HepG2 (cell line): ENCODE measurements at regions not wholly inside any gene's neighbourhood (a gene's known extent, or its start where the extent isn't known, plus 50 kb on each side); places are given as distances from the start of the nearest gene placed in this dataset.

ENCODE experiments used
- CREB1 ChIP-seq, 2 experiments: fragments of 450-650 bp in 1 of 2; IDR thresholded peaks; 2 replicates each; pipeline ENCODE4 v1.6.1; 2016 to 2017; ENCODE audit warnings: control low read depth in 1 of 2, mild to moderate bottlenecking in 1 of 2, missing compliant biosample characterization in 1 of 2, missing genetic modification characterization in 1 of 2
- KDM6A ChIP-seq: IDR thresholded peaks from 2 replicates; pipeline ENCODE4 v1.6.1; 2016; ENCODE audit warnings: low read depth
- RARA ChIP-seq: IDR thresholded peaks from 2 replicates; pipeline ENCODE4 v1.6.1; 2016; ENCODE audit warnings: missing genetic modification reagents, missing compliant biosample characterization
- ZNF143 ChIP-seq: sonication (generic); formaldehyde crosslinking; IDR thresholded peaks from 2 replicates; pipeline ENCODE4 v1.4.0; 2020; ENCODE audit warnings: missing genetic modification reagents
- ZNF30 ChIP-seq: sonication (generic); formaldehyde crosslinking; IDR thresholded peaks from 2 replicates; pipeline ENCODE4 v1.5.0; 2020; ENCODE audit warnings: mild to moderate bottlenecking, missing genetic modification reagents
- ZNF331 ChIP-seq: sonication (generic); formaldehyde crosslinking; IDR thresholded peaks from 2 replicates; pipeline ENCODE4 v1.4.0; 2020; ENCODE audit warnings: missing genetic modification reagents
- ZNF552 ChIP-seq: sonication (generic); formaldehyde crosslinking; IDR thresholded peaks from 2 replicates; pipeline ENCODE4 v1.9.0; 2022; ENCODE audit warnings: missing genetic modification reagents, mild to moderate bottlenecking, borderline replicate concordance
- ZNF589 ChIP-seq: sonication (generic); formaldehyde crosslinking; conservative IDR thresholded peaks from 2 replicates; pipeline ENCODE4 v1.8.0; 2022; ENCODE audit warnings: mild to moderate bottlenecking, moderate library complexity, missing genetic modification reagents
- TF ChIP-seq, protein P1 (sequence below): sonication (generic); formaldehyde crosslinking; IDR thresholded peaks from 2 replicates; pipeline ENCODE4 v1.4.0; 2020; ENCODE audit warnings: missing genetic modification reagents, borderline replicate concordance
- TF ChIP-seq, protein P2 (sequence below): sonication (generic); formaldehyde crosslinking; IDR thresholded peaks from 2 replicates; pipeline ENCODE4 v1.4.0; 2020; ENCODE audit warnings: mild to moderate bottlenecking, missing genetic modification reagents
- TF ChIP-seq, protein P3 (sequence below): sonication (generic); formaldehyde crosslinking; conservative IDR thresholded peaks from 2 replicates; pipeline ENCODE4 v1.4.0; 2020; ENCODE audit warnings: mild to moderate bottlenecking, missing genetic modification reagents, moderate library complexity

DNA sequence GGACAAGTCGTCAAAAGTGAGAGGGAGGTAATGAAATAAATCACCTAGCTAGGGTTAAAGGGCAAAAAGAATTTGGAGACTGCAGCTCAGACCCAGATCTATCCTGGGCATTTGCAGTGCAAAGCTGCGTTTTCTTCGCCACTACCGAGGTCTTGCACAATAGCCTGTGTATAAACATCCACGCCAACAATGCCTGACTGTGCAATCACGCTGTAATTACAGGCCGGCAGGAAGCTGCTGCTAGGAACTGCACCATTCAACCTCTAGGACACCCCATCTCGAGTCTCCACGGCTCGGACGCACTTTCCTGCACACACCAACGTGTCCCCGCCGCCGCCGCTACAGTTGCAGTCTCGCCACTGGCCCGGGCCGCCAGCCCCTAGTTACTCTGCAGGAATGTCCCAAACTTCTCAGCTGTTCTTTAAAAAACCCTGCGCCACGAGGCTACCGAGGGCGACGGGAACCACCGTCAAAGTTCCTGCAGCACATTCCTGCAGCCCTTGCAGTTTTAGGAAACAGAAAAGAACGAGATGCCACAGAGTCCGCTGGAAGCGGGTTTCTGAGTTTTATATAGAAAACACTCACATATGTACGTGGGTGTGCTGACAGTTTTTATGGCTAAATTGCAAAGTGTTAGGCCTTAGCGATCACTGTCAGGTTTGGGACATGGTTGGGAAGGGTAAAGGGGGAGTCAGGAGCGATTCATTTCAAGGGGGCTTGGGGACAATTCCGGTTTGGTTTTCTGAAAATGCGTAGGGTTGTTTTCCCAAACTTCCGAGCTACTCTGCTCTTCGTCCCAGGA, 65.6 kb upstream of the PTGR2 start (continued):
- TF ChIP-seq, protein P1, sequence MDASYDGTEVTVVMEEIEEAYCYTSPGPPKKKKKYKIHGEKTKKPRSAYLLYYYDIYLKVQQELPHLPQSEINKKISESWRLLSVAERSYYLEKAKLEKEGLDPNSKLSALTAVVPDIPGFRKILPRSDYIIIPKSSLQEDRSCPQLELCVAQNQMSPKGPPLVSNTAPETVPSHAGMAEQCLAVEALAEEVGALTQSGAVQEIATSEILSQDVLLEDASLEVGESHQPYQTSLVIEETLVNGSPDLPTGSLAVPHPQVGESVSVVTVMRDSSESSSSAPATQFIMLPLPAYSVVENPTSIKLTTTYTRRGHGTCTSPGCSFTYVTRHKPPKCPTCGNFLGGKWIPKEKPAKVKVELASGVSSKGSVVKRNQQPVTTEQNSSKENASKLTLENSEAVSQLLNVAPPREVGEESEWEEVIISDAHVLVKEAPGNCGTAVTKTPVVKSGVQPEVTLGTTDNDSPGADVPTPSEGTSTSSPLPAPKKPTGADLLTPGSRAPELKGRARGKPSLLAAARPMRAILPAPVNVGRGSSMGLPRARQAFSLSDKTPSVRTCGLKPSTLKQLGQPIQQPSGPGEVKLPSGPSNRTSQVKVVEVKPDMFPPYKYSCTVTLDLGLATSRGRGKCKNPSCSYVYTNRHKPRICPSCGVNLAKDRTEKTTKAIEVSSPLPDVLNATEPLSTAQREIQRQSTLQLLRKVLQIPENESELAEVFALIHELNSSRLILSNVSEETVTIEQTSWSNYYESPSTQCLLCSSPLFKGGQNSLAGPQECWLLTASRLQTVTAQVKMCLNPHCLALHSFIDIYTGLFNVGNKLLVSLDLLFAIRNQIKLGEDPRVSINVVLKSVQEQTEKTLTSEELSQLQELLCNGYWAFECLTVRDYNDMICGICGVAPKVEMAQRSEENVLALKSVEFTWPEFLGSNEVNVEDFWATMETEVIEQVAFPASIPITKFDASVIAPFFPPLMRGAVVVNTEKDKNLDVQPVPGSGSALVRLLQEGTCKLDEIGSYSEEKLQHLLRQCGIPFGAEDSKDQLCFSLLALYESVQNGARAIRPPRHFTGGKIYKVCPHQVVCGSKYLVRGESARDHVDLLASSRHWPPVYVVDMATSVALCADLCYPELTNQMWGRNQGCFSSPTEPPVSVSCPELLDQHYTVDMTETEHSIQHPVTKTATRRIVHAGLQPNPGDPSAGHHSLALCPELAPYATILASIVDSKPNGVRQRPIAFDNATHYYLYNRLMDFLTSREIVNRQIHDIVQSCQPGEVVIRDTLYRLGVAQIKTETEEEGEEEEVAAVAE (CRISPR knock-in tag) = peak; percentile 56; the same call in 1 of the 2 replicates
- TF ChIP-seq ZNF589 (no peak; the same call in 1 of the 2 replicates), ZNF30 (CRISPR knock-in tag) (no peak), CREB1 (IDR thresholded peaks at IDR 0.05) (no peak), CREB1 (CRISPR knock-in tag; IDR thresholded peaks at IDR 0.05) (peak; percentile 50; the same call in 1 of the 2 replicates), RARA (peak; percentile 79), ZNF552 (CRISPR knock-in tag) (no peak), ZNF143 (peak; percentile 35; the same call in 1 of the 2 replicates), KDM6A (no peak), ZNF331 (CRISPR knock-in tag) (peak; percentile 94)
- TF ChIP-seq, protein P2, sequence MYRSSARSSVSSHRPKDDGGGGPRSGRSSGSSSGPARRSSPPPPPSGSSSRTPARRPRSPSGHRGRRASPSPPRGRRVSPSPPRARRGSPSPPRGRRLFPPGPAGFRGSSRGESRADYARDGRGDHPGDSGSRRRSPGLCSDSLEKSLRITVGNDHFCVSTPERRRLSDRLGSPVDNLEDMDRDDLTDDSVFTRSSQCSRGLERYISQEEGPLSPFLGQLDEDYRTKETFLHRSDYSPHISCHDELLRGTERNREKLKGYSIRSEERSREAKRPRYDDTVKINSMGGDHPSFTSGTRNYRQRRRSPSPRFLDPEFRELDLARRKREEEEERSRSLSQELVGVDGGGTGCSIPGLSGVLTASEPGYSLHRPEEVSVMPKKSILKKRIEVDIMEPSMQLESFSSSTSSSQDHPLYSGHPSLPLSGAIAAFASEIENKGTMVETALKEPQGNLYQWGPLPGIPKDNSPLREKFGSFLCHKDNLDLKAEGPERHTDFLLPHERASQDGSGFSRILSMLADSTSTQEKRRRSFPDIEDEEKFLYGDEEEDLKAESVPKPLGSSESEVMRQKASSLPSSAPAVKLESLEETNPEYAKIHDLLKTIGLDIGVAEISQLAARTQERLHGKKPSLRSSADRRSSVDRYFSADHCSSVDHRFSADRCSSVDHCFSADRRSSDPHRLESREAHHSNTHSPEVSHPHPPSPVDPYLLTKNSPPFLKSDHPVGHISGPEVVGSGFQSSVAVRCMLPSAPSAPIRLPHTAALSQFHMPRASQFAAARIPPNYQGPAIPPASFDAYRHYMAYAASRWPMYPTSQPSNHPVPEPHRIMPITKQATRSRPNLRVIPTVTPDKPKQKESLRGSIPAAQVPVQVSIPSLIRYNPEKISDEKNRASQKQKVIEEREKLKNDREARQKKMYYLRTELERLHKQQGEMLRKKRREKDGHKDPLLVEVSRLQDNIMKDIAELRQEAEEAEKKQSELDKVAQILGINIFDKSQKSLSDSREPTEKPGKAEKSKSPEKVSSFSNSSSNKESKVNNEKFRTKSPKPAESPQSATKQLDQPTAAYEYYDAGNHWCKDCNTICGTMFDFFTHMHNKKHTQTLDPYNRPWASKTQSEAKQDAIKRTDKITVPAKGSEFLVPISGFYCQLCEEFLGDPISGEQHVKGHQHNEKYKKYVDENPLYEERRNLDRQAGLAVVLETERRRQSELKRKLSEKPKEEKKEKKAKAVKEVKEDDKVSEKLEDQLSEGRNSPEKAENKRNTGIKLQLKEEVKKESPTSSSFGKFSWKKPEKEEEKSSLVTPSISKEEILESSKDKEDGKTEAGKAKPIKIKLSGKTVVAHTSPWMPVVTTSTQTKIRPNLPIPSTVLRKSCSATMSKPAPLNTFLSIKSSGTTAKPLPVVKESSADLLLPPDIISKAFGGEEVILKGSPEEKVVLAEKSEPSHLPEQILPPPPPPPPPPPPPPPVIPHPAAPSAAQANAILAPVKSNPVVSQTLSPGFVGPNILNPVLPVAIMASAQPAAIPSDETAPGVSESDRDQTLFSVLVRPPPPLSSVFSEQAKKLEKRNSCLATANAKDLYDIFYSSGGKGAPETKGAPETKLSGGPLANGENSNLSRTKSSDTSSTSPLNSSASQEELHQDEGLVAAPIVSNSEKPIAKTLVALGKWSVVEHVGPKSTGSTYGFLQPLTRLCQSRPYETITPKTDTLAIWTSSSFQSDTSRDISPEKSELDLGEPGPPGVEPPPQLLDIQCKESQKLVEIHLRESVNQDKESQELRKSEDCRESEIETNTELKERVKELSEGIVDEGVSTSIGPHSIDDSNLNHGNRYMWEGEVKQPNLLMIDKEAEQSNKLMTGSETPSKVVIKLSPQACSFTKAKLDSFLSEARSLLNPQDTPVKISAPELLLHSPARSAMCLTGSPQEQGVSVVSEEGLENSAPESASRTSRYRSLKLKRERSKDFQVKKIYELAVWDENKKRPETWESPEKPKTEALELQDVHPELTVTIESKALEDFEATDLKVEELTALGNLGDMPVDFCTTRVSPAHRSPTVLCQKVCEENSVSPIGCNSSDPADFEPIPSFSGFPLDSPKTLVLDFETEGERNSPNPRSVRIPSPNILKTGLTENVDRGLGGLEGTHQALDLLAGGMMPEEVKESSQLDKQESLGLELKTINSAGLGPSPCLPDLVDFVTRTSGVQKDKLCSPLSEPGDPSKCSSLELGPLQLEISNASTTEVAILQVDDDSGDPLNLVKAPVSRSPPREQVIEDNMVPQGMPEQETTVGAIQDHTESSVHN (CRISPR knock-in tag) = peak; percentile 61; the same call in 1 of the 2 replicates
- TF ChIP-seq, protein P3, sequence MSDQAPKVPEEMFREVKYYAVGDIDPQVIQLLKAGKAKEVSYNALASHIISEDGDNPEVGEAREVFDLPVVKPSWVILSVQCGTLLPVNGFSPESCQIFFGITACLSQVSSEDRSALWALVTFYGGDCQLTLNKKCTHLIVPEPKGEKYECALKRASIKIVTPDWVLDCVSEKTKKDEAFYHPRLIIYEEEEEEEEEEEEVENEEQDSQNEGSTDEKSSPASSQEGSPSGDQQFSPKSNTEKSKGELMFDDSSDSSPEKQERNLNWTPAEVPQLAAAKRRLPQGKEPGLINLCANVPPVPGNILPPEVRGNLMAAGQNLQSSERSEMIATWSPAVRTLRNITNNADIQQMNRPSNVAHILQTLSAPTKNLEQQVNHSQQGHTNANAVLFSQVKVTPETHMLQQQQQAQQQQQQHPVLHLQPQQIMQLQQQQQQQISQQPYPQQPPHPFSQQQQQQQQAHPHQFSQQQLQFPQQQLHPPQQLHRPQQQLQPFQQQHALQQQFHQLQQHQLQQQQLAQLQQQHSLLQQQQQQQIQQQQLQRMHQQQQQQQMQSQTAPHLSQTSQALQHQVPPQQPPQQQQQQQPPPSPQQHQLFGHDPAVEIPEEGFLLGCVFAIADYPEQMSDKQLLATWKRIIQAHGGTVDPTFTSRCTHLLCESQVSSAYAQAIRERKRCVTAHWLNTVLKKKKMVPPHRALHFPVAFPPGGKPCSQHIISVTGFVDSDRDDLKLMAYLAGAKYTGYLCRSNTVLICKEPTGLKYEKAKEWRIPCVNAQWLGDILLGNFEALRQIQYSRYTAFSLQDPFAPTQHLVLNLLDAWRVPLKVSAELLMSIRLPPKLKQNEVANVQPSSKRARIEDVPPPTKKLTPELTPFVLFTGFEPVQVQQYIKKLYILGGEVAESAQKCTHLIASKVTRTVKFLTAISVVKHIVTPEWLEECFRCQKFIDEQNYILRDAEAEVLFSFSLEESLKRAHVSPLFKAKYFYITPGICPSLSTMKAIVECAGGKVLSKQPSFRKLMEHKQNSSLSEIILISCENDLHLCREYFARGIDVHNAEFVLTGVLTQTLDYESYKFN (CRISPR knock-in tag) = peak; percentile 74
